PC-3 (cell line): ENCODE measurements at regions not wholly inside any gene's neighbourhood (a gene's known extent, or its start where the extent isn't known, plus 50 kb on each side); places are given as distances from the start of the nearest gene placed in this dataset.

Experiments
- CTCF ChIP-seq: fragments of 300-600 bp; sonication (generic); conservative IDR thresholded peaks from 2 replicates; pipeline ENCODE4 v1.5.1; 2017; ENCODE audit warnings: antibody characterized with exemption, low read depth, mild to moderate bottlenecking, low read length
- EZH2phosphoT487 ChIP-seq: fragments of 300-600 bp; sonication (generic); IDR thresholded peaks from 2 replicates; pipeline ENCODE4 v1.6.1; 2018; ENCODE audit warnings: mild to moderate bottlenecking, antibody characterized with exemption, low read length, borderline replicate concordance

DNA sequence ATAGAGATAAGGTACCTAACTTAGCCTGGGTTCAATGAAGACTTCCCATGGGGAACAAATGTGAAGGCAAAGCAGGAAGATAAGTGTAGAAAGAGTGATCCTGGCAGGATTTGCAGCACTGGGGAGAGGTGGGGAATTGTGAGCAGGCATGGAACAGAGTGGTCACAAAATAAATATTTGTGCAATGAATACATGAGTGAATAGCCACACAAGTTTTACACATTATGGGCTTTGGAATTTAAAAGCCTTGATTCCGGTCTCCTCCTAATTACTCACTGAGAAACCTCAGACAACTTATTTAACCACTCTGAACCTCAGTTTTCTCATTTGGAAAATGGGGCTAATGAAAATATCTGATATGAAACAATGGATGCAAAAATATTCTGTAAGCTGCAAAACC is 148.3 kb downstream of the ELAVL4 start:
- TF ChIP-seq CTCF (no peak), EZH2phosphoT487 (no peak)
